HK-2 (cell line): ENCODE measurements at regions not wholly inside any gene's neighbourhood (a gene's known extent, or its start where the extent isn't known, plus 50 kb on each side); places are given as distances from the start of the nearest gene placed in this dataset.
A peak's percentile ranks its signal among the peaks of the same experiment; 100 is the strongest.

Experiments used
- DNase-seq: peaks from one replicate; pipeline ENCODE4 v3.0.0-alpha.2; 2018; ENCODE audit not compliant: unreplicated experiment

GRCh38 chr5:84602371-84602771 is 217.7 kb upstream of the EDIL3 start:
- DNase-seq = no peak

- DNase-seq = no peak
Observed at GRCh38 chr5:84599964-84600363, 215.3 kb upstream of the EDIL3 start.

DNA sequence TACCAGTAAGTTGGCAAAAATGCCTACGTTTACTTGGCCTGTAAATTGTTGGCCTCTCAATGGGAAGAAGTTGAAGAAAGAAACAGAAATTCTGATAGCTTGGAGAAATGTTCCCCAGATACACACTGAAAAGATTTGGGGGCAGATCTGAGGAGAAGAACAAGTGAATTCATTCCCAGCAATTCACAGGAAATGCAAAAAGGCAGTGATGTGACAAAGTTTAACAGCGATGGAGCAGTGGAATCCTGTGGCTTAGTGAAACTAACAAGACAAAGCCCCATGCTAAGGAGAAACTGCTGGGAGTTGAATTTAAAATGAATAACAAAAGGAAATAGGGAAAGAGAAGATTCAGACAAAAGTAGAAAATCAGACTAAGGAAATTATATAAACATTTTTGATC is 213.2 kb upstream of the EDIL3 start:
- no peak for DNase-seq

DNA sequence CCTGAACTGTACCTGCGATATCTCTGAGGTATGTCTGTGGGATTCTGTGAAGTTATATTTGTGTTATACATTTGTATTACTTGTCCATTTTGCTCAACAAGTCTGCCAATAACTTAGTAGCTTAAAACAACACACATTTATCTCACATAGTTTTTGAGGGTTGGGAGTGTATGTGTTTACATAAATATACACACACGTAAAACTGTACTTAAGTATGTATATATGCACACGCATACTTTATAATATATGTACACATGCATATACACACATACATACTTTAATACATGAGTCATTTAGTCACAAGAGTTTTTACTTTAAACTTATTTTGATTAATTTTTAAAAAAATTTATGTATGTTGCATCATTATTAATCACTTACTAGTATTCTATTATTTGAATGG is 205.9 kb upstream of the EDIL3 start:
- DNase-seq = no peak

- DNase-seq = no peak
Observed at GRCh38 chr5:84589926-84590325, 205.2 kb upstream of the EDIL3 start.

DNA sequence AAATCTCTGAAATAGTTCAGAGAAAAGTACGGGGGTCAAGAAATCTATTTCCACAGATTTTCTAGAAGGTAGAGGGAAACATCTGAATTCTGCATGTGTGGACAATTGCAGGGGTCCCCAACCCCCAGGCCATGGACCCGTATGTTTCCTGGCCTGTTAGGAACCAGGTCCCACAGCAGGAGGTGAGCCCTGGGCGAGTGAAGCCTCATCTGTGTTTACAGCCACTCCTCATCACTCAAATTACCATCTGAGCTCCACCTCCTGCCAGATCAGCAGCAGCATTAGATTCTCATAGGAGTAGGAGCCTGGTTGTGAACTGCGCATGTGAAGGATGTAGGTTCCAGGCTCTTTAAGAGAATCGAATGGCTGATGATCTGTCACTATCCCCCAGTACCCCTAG is 200.5 kb upstream of the EDIL3 start:
- DNase-seq = no peak

- DNase-seq = no peak
Observed at GRCh38 chr5:84578226-84578625, 193.5 kb upstream of the EDIL3 start.

- DNase-seq = no peak
Observed at GRCh38 chr5:84573017-84573712, 188.5 kb upstream of the EDIL3 start.

DNA sequence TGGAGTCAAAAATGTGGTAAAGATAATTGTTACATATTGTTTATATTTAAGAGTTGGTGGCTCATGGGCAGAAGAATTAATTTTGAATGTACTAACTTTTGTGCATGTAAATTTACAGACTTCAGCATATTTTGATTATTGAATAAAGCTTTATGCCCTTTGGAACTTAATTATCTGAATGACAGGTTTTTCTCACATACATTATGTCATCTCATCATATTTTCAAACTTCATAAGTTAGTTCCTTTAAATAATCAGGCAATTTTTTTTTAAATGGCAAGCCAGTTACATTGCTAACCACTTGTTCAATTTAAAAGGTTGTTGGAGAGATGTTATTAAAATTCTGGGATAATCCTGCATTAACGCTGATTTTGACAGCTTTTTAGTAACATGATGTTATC is 184.6 kb upstream of the EDIL3 start:
- no peak for DNase-seq

DNA sequence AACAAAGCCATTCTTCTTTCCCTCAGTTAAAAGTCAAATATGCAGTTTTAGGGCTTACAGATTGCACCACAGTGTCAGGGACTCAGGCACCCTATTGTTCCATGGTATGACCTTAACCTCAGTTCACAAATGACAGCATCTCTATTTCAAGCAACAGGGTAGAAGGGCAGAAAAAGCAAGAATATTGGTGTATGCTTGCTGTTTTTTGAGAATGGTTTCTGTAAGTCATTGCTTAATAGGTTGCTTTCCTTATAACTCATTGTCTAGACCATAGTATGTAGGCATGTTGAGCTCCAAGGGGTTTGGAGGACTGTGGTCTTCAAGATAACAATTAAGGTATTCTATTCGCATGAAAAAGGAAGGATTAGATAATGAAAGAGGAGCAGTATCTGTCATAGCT is 183.5 kb upstream of the EDIL3 start:
- DNase-seq = no peak

DNA sequence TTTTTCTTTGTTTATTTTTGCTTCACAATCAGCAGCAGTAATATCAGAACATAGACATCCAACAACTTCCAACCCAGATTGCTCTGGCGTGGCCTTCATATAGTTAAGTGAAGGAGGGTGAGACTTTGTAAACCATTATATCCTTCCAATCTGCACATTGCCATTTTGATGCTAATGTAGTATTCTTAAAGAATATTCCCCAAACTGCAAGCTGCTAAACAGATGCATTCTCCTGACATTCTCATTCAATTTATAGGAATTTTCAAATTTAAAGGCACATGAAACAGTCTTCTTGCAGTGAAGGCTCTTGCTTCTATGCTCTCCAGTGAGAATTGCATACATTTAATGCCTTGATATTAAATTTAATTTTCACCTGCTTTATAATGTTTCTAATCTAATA is 181.2 kb upstream of the EDIL3 start:
- no peak for DNase-seq

DNA sequence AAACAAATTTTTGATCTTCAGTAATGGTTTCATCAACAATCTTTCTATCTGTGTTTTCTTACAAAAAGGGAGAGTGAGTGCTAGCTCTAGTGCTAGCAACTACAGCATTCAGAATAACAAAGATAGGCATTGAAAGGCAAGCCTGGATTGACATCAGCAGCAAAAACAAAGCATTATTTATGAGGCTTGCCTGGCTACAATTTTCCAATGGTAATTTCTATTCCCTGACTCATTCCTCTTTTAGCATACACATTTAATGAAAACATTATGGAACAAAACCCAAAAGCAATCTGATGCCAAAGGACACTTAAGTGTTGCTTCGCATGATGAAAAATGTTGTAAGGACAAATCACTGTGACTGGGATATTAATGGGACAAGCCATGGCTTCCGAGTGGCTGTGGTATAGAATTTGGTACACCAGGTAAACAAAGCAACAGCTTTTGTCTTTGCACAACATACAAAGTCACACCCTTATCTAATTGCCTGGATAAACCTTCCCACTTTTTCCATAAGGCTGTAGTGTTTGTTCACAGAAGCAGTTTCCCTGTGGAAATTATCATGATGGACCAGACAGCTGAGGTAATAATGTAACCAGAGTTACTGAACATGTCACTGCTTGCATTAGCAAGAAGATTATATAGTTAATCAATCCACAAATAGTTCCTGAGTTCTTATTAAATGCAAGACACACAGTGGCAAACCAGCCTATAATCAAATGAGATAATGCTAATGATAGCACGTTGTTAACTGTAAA is 179.8 kb upstream of the EDIL3 start:
- DNase-seq = no peak

- no peak for DNase-seq
Observed at GRCh38 chr5:84550222-84550621, 165.5 kb upstream of the EDIL3 start.

GRCh38 chr5:84549054-84549453 is 164.4 kb upstream of the EDIL3 start:
- DNase-seq = no peak

- DNase-seq = no peak
Observed at GRCh38 chr5:84546686-84547085, 162.0 kb upstream of the EDIL3 start.

DNA sequence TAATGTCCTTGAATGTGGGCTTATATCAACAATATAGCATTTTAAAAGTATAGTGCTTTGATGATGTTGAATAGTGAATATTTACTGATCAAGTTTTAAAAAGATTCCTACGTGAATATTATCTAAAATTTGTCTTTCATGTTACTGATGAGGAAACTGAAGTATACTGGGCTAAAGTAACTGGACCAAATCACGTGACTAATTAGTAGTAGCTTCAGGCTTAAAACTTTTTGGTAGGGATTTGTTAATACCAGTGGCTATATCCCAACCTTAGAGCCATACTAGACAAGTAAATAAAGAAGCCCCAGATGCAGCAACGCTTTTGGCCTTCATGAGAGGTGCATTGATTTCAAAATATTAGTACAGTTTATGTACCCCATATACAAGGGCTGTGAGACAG is 152.1 kb upstream of the EDIL3 start:
- no peak for DNase-seq

- no peak for DNase-seq
Observed at GRCh38 chr5:84535281-84535680, 150.6 kb upstream of the EDIL3 start.

GRCh38 chr5:84524491-84524890 is 139.8 kb upstream of the EDIL3 start:
- DNase-seq = no peak

DNA sequence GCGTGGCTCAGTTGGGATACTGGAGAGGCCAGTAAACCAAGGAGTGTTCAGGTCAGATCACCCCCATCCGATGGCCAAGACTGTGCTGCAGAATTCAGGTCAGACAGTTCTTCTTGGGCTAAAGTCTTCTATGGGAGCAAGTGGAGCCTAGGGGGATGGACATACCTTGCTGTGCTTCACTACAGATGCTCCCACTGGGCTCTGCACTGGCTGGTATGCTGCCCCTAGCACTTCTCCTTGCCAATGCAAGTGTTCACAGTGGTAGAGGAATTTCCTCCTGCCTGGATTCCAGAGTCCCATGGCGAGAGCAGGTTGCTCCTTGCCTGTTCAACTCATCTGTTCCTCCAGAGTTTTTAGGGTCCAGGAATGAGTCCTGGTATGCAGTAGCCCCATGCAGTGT is 134.2 kb upstream of the EDIL3 start:
- DNase-seq = no peak

- no peak for DNase-seq
Observed at GRCh38 chr5:84518370-84518769, 133.7 kb upstream of the EDIL3 start.

DNA sequence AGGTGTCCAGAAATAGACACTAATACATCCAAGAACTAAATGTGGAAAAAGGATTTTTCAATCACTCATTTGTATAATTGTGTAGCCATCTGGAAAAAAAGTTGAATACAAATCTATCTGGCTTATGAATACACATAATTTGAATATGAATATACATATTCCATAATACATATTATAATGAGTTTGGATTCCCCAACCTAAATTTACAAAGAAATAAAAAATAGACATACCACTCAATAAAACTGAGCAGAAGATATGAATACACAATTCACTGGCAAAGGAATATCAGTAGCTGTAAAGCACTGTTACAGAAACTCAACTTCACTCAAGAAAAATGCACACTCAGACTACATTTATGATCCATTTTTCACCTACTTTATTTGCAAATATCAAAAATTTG is 121.9 kb upstream of the EDIL3 start:
- DNase-seq = no peak

- DNase-seq = peak; percentile 8
Observed at GRCh38 chr5:84494453-84494852, 109.8 kb upstream of the EDIL3 start.

- no peak for DNase-seq
Observed at GRCh38 chr5:84487963-84488362, 103.3 kb upstream of the EDIL3 start.
